ENCODE measurements at regions not wholly inside any gene's neighbourhood (a gene's known extent, or its start where the extent isn't known, plus 50 kb on each side); places are given as distances from the start of the nearest gene placed in this dataset.

- Mint-ChIP-seq H3K27me3 (ENCODE audit: insufficient read depth, low read depth, poor library complexity) (no peaks in the 10 kb centered on the region), H3K36me3 (ENCODE audit: low read depth) (peaks cover under 1% of the 10 kb centered on the region; the same call in 1 of the 3 replicates), H3K4me3 (no peak overlapping the region), H3K9me3 (peaks cover under 1% of the 10 kb centered on the region; the same call in 2 of the 3 replicates), H3K4me1 (peaks cover 19% of the 10 kb centered on the region), H3K27ac (no peak overlapping the region)
- Histone ChIP-seq H3K4me3 (no peak overlapping the region), H3K36me3 (ENCODE audit: insufficient read depth) (no peaks in the 10 kb centered on the region), H2AFZ (no peak overlapping the region), H3K27me3 (ENCODE audit: insufficient read depth) (no peaks in the 10 kb centered on the region), H3K4me1 (ENCODE audit: insufficient read depth) (peaks cover 15% of the 10 kb centered on the region; the same call in 1 of the 2 replicates), H3F3A (replicated peaks; ENCODE audit: low read depth) (no peaks in the 10 kb centered on the region), H3K4me2 (no peak overlapping the region), H4K20me1 (replicated peaks; ENCODE audit: insufficient read depth) (no peaks in the 10 kb centered on the region), H3K27ac (ENCODE audit: low read depth) (no peak overlapping the region), H3K9me2 (ENCODE audit: insufficient read depth) (no peaks in the 10 kb centered on the region), H3K79me2 (replicated peaks; ENCODE audit: insufficient read depth) (no peaks in the 10 kb centered on the region)
- DNase-seq (ENCODE audit: low spot score) = no peak
- TF ChIP-seq EZH2 (IDR thresholded peaks at IDR 0.05; ENCODE audit: low read depth, unreplicated experiment) (no peak), ZNF331 (CRISPR knock-in tag; IDR thresholded peaks at IDR 0.05; ENCODE audit: low read depth) (no peak), CREB1 (CRISPR knock-in tag; IDR thresholded peaks at IDR 0.05; ENCODE audit: low read depth) (no peak), EZH2phosphoT487 (IDR thresholded peaks at IDR 0.05; ENCODE audit: unreplicated experiment) (no peak), REST (IDR thresholded peaks at IDR 0.05; ENCODE audit: unreplicated experiment) (no peak), ETS1 (IDR thresholded peaks at IDR 0.05) (no peak), STAT1 (IDR thresholded peaks at IDR 0.05; ENCODE audit: unreplicated experiment) (no peak), ZNF114 (CRISPR knock-in tag; IDR thresholded peaks at IDR 0.05) (no peak), NANOG (IDR thresholded peaks at IDR 0.05; ENCODE audit: borderline replicate concordance) (no peak), POLR2AphosphoS5 (IDR thresholded peaks at IDR 0.05; ENCODE audit: low read depth) (no peak), ZNF462 (CRISPR knock-in tag; IDR thresholded peaks at IDR 0.05) (no peak), JUNB (IDR thresholded peaks at IDR 0.05; ENCODE audit: unreplicated experiment) (no peak), CTCF (conservative IDR thresholded peaks at IDR 0.05; ENCODE audit: low read depth in 2 of 2) (no peak)
- ATAC-seq = no peak
Measured at GRCh38 chr15:35197754-35198153, 112.7 kb upstream of the NANOGP8 start.
